GM19351 (cell line): ENCODE measurements at regions not wholly inside any gene's neighbourhood (a gene's known extent, or its start where the extent isn't known, plus 50 kb on each side); places are given as distances from the start of the nearest gene placed in this dataset.

Source experiments
- ATAC-seq: cut with Tn5 transposase; IDR thresholded peaks from one replicate; pipeline ENCODE4 v1.9.1; 2021; ENCODE audit warnings: mild to moderate bottlenecking, moderate library complexity; ENCODE audit not compliant: unreplicated experiment

DNA sequence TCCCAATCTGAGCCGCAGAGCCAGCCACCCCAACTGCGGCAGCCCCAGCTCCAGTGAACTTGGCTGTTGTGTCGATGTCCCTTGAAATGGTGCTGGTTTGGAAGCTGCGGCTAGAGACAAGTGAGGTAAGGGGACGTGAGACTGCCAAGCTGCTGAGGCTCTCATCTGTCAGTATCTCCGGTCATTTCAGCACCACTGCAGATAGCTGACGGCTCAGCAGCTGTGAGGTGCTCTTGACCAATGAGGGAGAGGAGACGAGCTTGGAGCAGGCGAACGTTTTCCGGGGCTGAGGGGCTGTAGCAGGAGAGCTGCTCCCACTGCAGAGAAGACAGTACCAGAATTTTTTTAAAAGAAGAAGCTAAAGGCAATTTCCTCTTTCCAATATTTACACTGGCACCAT is 175.5 kb upstream of the CASK start:
- no peak for ATAC-seq

DNA sequence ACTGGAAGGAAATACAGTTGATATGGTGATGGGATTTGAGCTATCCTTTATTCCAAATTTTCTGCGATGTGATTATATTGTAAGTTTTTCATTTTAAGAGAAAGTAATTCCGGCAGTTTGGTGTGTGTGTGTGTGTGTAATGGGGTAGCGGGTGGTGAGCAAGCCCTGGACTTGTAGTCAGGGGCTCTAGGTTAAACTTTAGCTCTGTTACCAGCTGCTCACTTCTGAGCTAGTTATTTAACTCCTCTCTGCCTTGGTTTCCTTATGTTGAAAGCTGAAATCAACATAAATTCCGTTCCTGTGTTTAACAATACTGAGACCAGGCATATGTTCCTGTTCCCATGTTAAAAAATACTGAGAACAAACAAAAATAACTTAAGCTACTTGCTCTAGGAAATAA is 174.1 kb upstream of the CASK start:
- no peak for ATAC-seq

DNA sequence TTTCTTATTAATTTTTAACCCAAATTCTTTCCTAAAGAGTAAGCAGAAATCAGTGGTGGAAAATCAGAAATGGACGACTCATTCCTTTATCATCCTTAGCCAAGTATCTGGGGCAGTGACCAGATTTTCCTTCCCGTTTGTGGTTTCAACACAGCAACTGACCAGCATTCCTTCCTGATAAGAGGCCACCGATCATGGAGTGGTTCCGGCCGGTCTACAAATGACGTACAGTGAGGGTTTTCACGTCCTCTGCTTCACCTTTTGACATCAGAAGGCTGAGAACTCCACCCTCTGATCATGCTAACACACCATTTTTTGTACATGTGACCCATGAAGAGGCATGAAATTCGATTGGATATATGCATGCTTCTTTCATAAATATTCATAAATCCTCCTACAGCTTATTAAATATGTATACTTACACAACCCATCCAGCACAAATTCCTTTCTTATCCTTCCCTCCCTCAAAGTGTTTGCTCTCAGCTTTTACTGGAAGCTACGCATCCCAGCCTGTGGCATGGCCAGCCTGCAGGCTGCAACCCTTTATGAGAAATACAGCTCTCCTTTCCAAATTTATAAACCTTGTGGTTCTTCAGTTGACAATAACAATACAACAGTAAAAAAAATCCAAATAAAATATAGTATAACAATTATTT is 173.0 kb upstream of the CASK start:
- no peak for ATAC-seq

DNA sequence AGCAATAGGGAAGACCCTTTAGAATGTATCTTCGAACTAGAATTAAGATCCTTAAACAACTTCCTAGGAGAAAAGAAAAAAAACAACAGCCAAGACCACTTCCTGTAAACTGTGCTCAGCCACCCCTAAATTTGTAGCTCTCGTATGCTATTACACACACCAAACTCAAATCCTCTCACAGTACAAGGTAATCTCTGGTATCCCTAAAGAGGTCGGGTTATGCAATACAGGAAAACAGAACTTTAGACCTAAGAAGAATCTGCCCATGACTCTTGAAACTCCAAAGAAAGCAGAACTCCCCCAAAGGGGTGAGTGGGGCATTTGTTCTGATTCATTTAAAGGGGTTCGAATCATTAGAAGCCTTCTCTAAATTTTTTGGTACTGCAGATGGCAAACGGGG is 170.9 kb upstream of the CASK start:
- peak; percentile 43 for ATAC-seq

DNA sequence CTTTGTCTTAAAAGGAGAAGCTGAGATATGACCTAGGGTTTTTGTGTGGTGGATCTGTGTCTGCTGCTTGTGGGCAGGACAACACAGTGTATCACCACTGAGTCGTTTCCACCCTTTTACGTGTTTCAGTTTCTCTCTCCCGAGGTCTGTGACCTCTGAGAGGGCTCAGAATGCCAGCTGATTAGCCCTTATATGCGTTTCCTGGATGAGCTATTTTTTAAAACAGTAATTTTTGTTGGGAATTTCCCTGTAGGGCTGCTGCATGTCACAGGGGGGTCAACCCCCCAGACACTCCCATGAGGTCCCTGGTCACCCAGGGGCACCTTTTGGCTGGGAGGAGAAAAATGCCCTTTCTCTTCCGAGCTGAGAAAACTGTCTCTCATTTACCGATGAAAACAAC is 170.4 kb upstream of the CASK start:
- ATAC-seq: peak; percentile 92

DNA sequence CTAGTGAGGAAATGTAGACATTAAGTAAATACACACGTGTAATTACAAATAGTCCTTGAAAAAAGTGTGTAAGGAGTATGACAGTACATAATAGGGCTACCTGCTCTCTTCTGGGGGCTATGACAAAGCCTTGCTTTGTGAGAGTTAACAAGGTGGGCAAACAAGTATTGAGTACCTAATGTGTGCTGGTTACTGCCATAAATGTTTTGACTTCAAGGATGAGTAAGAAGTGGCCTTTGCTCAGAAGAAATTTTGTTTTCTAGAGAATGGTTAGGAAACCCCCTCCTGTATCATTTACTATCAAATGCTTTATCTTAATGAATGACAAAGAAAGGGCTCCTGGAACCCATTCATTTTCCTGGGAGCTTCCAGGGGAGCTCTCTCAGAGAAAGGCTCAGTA is 167.0 kb upstream of the CASK start:
- ATAC-seq: no peak

DNA sequence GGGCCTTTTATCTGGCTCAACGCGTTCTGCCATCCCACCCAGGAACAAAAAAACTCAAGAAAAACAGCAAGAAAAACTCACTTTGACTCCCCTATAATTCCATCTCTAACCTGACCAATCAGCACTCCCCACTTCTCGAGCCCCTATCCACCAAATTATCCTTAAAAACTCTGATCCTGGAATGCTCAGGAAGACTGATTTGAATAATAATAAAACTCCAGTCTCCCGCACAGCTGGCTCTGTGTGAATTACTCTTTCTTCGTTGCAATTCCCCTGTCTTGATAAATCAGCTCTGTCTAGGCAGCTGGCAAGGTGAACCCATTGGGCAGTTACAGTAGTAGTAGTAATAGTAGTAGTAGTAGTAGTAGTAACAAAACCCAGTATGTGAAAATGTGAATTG is 165.7 kb upstream of the CASK start:
- no peak for ATAC-seq

DNA sequence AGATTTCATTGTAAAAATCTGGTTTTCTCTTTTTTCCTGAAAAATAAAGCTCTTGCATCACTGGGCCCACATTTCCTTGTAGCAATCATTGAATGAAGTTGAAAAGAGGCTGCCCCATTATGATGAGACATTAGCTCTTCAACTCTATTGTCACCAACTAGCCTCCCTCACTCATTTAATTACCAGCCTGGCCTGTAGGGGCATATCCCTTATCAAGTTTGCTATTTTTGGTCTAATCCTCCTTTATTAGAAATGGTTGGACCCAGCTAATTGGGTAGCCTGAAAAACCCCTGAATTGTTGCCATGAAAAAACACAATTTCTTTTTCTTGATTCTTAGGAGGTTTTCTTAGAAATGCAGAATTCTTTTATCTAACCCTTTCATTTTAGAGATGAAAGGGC is 164.6 kb upstream of the CASK start:
- ATAC-seq: no peak

DNA sequence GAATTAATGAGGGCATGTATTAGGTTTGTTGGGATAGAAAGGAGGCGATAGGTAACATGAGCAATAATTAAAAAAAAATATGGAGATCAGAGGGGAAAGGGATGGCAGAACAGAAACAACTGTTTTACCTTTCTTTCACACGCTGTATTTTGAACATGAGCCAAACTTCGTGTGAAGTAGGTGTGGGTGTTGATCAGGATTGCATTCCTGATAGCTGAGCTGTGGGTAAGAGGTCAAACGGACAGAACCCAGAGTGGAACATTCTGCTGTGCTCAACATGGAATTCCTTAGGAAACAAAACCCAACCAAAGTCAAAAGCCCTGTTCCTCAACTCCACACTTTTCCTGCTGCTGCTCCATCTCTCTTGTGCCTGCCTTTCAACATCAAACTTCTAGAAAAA is 162.5 kb upstream of the CASK start:
- no peak for ATAC-seq

DNA sequence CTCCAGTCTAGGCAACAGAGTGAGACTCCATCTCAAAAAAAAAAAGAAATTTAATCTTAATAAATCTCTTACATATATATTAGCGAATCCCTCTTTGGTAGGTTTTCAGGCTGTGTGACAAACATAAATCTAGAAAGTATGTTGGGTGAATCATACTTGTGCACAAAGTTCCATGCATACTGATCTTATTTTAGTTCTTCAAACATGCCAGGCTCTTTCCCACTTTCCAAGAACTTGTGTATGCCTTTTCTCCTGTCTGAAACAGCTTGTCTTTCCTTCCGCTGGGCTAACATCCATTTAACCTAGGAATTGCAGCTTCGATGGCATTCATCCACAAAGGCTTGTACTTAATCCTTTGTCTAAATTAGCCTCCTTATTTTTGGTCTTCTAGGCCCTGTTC is 156.6 kb upstream of the CASK start:
- ATAC-seq: no peak

DNA sequence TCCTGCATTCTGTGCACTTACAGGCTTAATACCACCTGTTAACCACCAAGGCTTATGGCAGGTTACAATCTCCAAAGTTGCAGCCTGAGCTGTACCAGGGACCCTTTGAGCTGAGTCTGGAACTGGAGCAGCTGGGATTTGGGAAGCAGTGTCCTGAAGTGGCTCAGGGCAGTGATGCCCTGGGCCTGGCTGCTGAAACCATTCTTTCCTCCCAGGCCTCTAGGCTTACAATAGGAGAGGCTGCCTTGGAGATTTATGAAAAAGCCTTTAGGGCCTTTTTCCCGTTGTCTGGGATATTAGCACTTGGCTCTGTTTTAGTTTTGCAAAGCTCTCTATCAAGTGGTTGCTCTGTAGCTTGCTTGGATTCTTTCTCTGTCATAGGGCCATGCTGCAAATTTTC is 154.3 kb upstream of the CASK start:
- no peak for ATAC-seq

DNA sequence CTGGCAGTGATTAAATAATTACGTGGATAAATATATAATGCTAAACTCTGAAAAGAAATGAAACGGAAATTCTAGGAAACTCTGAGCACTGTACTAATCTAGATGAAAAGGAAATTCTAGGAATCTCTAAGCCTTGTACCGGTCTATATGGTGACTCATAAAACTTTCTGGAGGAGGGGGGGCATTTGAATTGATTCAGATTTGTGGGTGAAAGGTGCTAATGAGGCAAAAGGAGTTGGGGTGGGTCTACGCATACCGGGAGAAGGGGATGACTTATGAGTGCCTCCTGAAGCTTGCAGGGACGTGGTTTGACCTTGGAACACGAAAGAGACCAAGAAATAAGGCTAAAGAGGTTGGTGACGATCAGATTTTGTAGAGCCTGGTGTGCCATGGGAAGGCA is 151.7 kb upstream of the CASK start:
- ATAC-seq: no peak

DNA sequence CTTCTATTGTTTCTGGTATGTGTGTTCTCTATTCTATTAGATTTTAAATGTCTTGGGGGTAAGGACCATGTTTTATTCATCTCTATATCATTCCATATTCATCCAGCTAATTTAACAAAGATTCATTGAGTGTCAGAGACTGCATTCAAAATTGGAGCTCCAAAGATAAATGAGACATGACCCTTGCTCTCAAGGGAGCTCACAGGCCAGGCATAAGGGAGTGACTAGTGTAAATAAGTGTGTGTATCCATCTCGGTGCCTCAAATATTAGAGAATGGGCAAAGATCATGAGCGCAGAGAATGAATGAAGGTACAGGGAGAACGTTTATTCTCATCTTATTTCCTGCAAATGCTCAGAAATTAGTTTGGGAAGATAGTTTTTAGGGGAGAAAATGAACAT is 150.1 kb upstream of the CASK start:
- no peak for ATAC-seq

DNA sequence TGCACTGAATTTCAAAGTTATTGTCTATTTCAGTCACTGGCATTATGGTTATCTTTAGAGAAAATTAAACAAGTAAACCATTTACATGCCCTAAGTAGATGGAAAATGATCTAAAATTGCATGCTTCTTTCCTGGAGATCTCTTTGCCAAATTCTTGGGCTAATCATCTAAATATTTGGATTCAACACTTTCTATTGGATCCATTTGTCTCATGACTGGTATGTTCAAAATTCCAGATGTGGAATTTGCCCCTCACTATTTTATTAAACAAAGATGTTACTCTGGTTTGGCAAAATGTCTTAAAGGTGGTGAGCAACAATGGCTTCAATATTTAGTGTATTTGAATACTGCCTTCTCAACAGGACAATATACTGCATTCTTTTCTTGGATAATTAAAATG is 147.5 kb upstream of the CASK start:
- no peak for ATAC-seq

DNA sequence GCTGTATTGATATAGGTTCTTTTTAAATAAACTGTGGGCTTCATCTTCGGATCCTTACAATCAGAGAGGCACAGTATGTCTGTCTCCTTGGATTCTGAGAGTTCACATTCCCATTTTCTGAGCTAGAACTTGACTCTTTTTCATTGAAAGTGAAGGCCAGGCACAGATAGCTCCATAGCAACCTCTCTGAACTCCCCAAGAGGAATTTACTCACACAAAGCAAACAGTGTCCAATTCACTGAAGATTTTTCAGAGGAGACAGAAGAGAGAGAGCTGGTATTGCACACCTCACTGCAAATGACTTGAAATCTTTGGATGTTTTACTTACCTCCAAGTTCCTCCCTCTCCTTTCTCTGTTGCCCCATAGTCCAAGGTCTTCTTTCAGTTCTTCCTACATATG is 130.9 kb upstream of the CASK start:
- no peak for ATAC-seq

DNA sequence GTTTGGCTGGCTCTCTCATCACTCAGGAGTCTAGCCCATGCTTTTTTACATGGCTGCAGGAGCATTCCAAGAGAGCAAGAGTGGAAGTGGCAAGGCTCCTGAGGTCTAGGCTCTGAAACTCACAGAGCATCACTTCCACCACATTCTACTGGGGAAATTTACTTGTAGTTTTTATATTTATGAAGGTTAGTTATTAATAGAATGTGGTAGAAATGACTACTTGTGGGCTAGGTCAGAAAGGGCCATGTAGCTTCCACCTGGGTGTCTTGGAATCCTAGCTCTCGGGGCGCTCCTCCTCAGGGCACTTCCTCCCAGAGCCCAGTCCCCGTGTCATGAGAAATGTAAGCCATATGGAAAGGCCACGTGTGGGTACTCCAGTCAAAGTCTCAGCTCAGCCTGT is 127.0 kb upstream of the CASK start:
- ATAC-seq: no peak

DNA sequence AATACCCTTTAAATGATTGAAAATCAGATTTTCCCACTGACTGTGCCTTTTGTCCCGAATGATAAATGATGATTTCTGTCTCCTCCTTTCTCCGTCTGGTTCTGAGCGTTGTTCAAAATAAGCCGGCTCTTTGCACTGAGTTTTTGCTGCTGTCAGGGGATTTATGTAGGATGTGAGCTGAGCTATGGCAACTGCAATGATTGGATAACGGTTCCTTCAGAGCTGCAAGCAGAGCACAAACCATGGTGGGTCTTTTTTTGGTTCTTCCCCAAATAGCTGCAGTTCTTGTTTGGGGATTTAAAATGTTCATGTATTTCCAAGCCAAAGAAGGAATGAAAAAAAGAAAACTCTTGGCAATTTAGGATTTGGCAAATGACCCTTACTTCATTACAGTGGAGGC is 124.5 kb upstream of the CASK start:
- ATAC-seq: no peak

DNA sequence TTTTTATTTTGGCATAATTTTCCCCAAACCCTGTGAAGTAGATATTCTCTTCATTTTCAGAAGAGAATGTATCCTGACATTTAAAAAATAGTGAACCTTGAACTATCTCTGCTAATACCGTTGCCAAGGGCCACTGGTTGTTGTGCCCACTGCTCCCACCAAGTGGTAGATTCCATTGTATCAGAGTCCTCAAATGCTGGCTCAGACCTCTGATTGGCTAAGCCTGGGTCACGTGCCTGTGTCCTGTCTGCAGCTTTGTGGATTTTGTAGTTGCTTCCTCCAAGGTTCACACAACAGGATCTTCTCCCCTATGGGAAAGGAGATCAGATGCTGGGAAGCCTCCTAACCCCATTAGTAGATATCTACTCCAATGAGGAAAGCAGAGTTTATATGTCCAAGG is 104.8 kb upstream of the CASK start:
- ATAC-seq: no peak

DNA sequence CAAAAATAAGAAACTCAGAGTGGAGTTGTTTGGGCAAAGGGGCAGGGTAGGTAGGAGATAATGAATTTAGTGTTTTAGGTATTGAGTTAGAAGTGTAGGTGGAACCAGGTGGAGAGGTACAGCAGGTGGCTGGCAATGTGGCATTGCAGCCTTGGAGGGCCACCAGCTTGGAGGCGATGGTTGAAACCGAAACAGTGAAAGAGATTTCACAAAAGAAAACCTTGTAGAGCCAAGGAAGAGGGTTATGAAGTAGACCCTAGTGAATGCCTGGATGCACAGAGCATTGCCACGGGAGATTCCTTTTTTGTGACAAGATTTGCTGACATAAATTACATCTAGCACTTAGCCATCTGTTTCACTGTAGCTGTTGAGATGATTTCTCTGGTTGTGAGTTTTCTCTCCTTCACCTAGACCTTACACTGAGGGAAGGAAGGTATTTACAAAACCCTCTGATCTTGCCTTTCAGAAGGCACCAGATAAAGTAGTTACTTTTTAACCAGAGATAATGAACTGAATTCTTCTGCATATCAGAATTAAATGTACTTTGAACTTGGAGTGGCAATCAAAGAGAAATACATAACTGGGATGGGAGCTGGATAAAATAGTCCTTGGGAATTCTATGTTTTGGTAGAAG is 104.1 kb upstream of the CASK start:
- no peak for ATAC-seq

DNA sequence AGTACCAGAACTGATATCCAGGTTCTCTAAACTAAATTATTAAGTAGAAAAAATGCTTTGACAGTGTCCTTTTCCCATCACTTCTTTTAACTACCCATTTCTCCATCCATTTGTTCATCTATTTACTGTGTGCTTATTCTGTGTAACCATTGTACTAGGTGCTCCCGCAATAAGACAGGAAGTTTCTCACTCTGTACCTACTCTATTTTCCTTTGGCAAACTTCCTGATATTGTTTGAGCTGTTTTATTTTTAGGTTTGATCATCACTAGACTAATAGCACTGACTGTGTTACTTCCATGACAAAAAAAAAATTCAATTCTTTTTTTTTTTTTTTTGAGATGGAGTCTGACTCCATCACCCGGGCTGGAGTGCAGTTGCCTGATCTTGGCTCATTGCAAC is 102.5 kb upstream of the CASK start:
- ATAC-seq: no peak

DNA sequence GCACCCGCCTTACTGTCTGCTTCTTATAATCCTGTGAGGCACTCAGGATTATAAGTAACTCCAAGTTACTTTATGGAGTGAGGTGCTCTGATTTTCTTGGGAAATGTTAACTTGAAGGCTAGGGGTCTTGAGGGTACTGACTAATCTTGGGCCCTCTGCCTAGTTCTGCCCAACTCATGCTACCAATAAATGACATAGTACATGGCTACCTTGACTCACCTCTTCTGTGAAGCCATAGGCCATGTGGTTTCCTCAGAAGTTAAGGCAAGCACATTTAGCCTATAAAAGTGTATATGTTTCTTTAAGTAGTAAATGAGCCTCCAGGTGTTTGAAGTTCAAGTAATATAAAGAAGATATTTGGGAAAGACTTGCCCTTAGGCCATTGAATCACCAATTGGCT is 99.8 kb upstream of the CASK start:
- no peak for ATAC-seq

DNA sequence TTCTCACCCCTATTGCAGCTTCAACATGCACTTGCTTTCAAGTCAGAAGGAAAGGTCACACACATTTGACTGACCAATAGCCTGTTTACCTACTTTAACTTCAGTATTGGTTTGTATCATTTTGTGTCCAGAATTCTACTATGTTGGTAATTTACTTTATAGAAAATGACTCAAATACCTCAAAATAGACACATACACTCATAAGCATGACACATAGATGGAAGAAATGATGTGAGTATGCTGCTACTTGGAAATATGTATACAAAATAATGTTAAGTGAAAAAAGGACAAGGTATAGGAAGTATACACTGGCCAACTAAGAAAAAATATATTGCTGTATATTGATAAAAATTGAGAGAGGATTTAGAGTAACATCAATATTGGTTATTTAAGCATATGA is 98.8 kb upstream of the CASK start:
- no peak for ATAC-seq

DNA sequence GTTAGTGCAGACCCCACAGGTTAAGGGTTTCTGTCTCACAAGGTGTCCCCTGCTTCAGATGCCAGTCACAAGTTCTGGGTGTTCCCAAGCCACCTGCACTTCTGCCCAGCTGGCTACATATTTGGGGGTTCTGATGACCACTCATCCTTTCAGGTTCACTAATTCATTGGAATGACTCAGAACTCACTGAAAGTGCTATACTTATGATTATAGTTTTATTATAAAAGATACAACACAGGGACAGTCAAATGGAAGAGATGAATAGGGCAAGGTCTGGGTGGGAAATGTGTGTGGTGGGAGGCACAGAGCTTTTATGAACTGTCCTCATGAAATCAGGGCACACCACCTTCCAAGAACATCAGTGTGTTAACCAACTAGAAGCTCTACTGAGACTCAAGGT is 97.7 kb upstream of the CASK start:
- no peak for ATAC-seq
